Ovary (tissue), 7 donors: ENCODE measurements at regions not wholly inside any gene's neighbourhood (a gene's known extent, or its start where the extent isn't known, plus 50 kb on each side); places are given as distances from the start of the nearest gene placed in this dataset.

Experiments used
- DNase-seq, 5 donors: peaks; one replicate each; pipeline ENCODE4 v3.0.0-alpha.2; 2019 to 2020
- H3K27ac ChIP-seq, 2 donors: fragments of 200-600 bp; one replicate each; pipeline versions ENCODE4 v1.5.1 to v1.8.0; 2019 to 2022
- H3K27me3 ChIP-seq: fragments of 200-600 bp; one replicate; pipeline ENCODE4 v1.8.0; 2022
- H3K36me3 ChIP-seq: fragments of 200-600 bp; sonication (generic); one replicate; pipeline ENCODE4 v1.5.1; 2019
- H3K4me1 ChIP-seq: one replicate; pipeline ENCODE4 v1.8.1; 2013; ENCODE audit warnings: mild to moderate bottlenecking, moderate library complexity; ENCODE audit not compliant: insufficient read depth
- H3K4me3 ChIP-seq: fragments of 200-600 bp; sonication (generic); one replicate; pipeline ENCODE4 v1.5.1; 2017
- H3K9me3 ChIP-seq, 2 donors: fragments of 200-600 bp in 1 of 2; sonication (generic) in 1 of 2; one replicate each; pipeline versions ENCODE4 v1.5.1 to v1.8.1; 2013 to 2019; ENCODE audit warnings: mild to moderate bottlenecking in 1 of 2, moderate library complexity in 1 of 2
- CTCF ChIP-seq, 3 donors: fragments of 450-650 bp in 2 of 3; fragments of 200-600 bp in 1 of 3; IDR thresholded peaks; one replicate each; pipeline versions ENCODE4 v1.5.1 to v1.8.0; 2016 to 2022; ENCODE audit warnings: antibody characterized with exemption in 3 of 3, mild to moderate bottlenecking in 1 of 3
- EP300 ChIP-seq: sonication (generic); formaldehyde crosslinking; IDR thresholded peaks from one replicate; pipeline ENCODE4 v1.6.1; 2017; ENCODE audit warnings: antibody characterized with exemption
- POLR2A ChIP-seq: fragments of 450-650 bp; IDR thresholded peaks from one replicate; pipeline ENCODE4 v1.6.1; 2017; ENCODE audit warnings: antibody characterized with exemption, mild to moderate bottlenecking, moderate library complexity
- whole genome bisulfite sequencing, 3 donors: extraction: QIAGEN DNeasy Blood & Tissue Kit in 1 of 3; methylation state at CpG; one replicate each; pipeline versions ENCODE4 v1.1.5 to v1.1.7; 2013 to 2017; 5-methylcytosine and 5-hydroxymethylcytosine counted together
- intact Hi-C, 4 donors: fragments of 100-400 bp; cut with DNase I; formaldehyde crosslinking; loops; one replicate each; pipeline versions ENCODE4 v1.11.0 to v1.15.1; 2022 to 2023
- donor health status: DM: no; HTN: no; CAD: no; lungs with moderate emphysema.
- donor health status: DM: no; HTN: no; CAD: no.
- donor health status: Bipolar disorder and iron deficiency.
- donor health status: DM: no; HTN: no; CAD: no.
- donor health status: DM: yes; HTN: yes; CAD: no.

- H3K9me3 ChIP-seq, result no peaks in the 10 kb centered on the region
- no peak for TF ChIP-seq EP300
- no peak for TF ChIP-seq POLR2A
- no peak for TF ChIP-seq CTCF (IDR thresholded peaks at IDR 0.05)
- no peak for DNase-seq
- 34 to 60% (median 49%) methylated on average over 1 of the region's 1 CpG for WGBS, 3 donors
- no peak overlapping the region for H3K4me3 ChIP-seq
- no peaks in the 10 kb centered on the region for H3K4me1 ChIP-seq
- intact Hi-C loops, result no loop called here
- H3K27ac ChIP-seq, result no peak overlapping the region
- H3K27me3 ChIP-seq, result no peaks in the 10 kb centered on the region
- H3K36me3 ChIP-seq, result no peaks in the 10 kb centered on the region
Measured at GRCh38 chr2:198362740-198363139, 558.3 kb downstream of the PLCL1 start.

GRCh38 chr2:198359308-198359707 lies 554.9 kb downstream of the PLCL1 start:
- Histone ChIP-seq H3K4me1 (no peaks in the 10 kb centered on the region), H3K27me3 (no peaks in the 10 kb centered on the region), H3K27ac (no peak overlapping the region), H3K9me3 (no peaks in the 10 kb centered on the region), H3K4me3 (no peak overlapping the region), H3K36me3 (no peaks in the 10 kb centered on the region)
- TF ChIP-seq EP300 (no peak), CTCF (IDR thresholded peaks at IDR 0.05) (no peak), POLR2A (no peak)
- intact Hi-C loops, result no loop called here
- 87 to 90% (median 89%) methylated on average over 5 of the region's 5 CpGs for WGBS, 3 donors
- no peak for DNase-seq

GRCh38 chr2:198356157-198356556 lies 551.8 kb downstream of the PLCL1 start:
- 82 to 85% (median 84%) methylated on average over 4 of the region's 4 CpGs for WGBS, 3 donors
- no peak for DNase-seq
- intact Hi-C loops, result no loop called here
- H3K4me1 ChIP-seq, result no peaks in the 10 kb centered on the region
- TF ChIP-seq POLR2A (no peak), CTCF (IDR thresholded peaks at IDR 0.05) (no peak), EP300 (no peak)
- no peaks in the 10 kb centered on the region for H3K27me3 ChIP-seq
- no peak overlapping the region for H3K4me3 ChIP-seq
- no peaks in the 10 kb centered on the region for H3K36me3 ChIP-seq
- no peaks in the 10 kb centered on the region for H3K9me3 ChIP-seq
- no peak overlapping the region for H3K27ac ChIP-seq

GRCh38 chr2:198351647-198352046 lies 547.3 kb downstream of the PLCL1 start:
- no peak for DNase-seq
- no peak overlapping the region for H3K4me3 ChIP-seq
- no peaks in the 10 kb centered on the region for H3K4me1 ChIP-seq
- H3K9me3 ChIP-seq, result no peaks in the 10 kb centered on the region
- WGBS, 3 donors, result 52 to 56% (median 53%) methylated on average over 4 of the region's 4 CpGs
- TF ChIP-seq CTCF (IDR thresholded peaks at IDR 0.05), result no peak
- no peak overlapping the region for H3K27ac ChIP-seq
- no peaks in the 10 kb centered on the region for H3K36me3 ChIP-seq
- no peaks in the 10 kb centered on the region for H3K27me3 ChIP-seq
- intact Hi-C loops, result no loop called here

- intact Hi-C loops, result no loop called here
- no peaks in the 10 kb centered on the region for H3K9me3 ChIP-seq
- H3K4me3 ChIP-seq, result no peak overlapping the region
- H3K27me3 ChIP-seq, result no peaks in the 10 kb centered on the region
- 84 to 95% (median 84%) methylated on average over 4 of the region's 4 CpGs for WGBS, 3 donors
- no peak overlapping the region for H3K27ac ChIP-seq
- TF ChIP-seq CTCF (IDR thresholded peaks at IDR 0.05), result no peak
- no peak for TF ChIP-seq EP300
- TF ChIP-seq POLR2A, result no peak
- H3K4me1 ChIP-seq, result no peaks in the 10 kb centered on the region
- DNase-seq, result no peak
- no peaks in the 10 kb centered on the region for H3K36me3 ChIP-seq
Measured at GRCh38 chr2:198347946-198348345, 543.6 kb downstream of the PLCL1 start.
